8988T (cell line): ENCODE measurements at regions not wholly inside any gene's neighbourhood (a gene's known extent, or its start where the extent isn't known, plus 50 kb on each side); places are given as distances from the start of the nearest gene placed in this dataset.
"Not testable (repeated sequence)": the region's sequence is repeated elsewhere in the genome, so short reads cannot be mapped to it uniquely, and the experiment has no call there.

Source experiments
- DNase-seq: peaks from one replicate; pipeline ENCODE4 v3.0.0; 2011

GRCh38 chr14:88985654-88986053 lies 161.2 kb downstream of the TTC8 start:
- no peak for DNase-seq

- no peak for DNase-seq
Observed at GRCh38 chr14:88986146-88986841, 161.8 kb downstream of the TTC8 start.

- not testable (repeated sequence) for DNase-seq
Observed at GRCh38 chr14:88986908-88987307, 162.5 kb downstream of the TTC8 start.

- DNase-seq: no peak
Observed at GRCh38 chr14:88987516-88987915, 163.1 kb downstream of the TTC8 start.

GRCh38 chr14:88989911-88990310 lies 165.5 kb downstream of the TTC8 start:
- no peak for DNase-seq

- DNase-seq: no peak
Observed at GRCh38 chr14:88990856-88991255, 166.4 kb downstream of the TTC8 start.

- DNase-seq: no peak
Observed at GRCh38 chr14:88992011-88992410, 167.6 kb downstream of the TTC8 start.

- no peak for DNase-seq
Observed at GRCh38 chr14:88993946-88994345, 169.5 kb downstream of the TTC8 start.

- no peak for DNase-seq
Observed at GRCh38 chr14:88995437-88996198, 171.2 kb downstream of the TTC8 start.

GRCh38 chr14:88998027-88998426 lies 173.6 kb downstream of the TTC8 start:
- DNase-seq: no peak

- no peak for DNase-seq
Observed at GRCh38 chr14:88999137-88999536, 174.7 kb downstream of the TTC8 start.

- DNase-seq: peak; percentile 34
Observed at GRCh38 chr14:89000007-89000942, 175.8 kb downstream of the TTC8 start.

- DNase-seq: no peak
Observed at GRCh38 chr14:89004166-89004565, 179.7 kb downstream of the TTC8 start.

- no peak for DNase-seq
Observed at GRCh38 chr14:89007906-89008305, 183.5 kb downstream of the TTC8 start.

- DNase-seq: no peak
Observed at GRCh38 chr14:89011355-89012281, 187.2 kb downstream of the TTC8 start.

- DNase-seq: no peak
Observed at GRCh38 chr14:89012282-89013097, 188.0 kb downstream of the TTC8 start.

- peak; percentile 33 for DNase-seq
Observed at GRCh38 chr14:89013098-89013504, 188.7 kb downstream of the TTC8 start.

- DNase-seq: no peak
Observed at GRCh38 chr14:89013698-89014568, 189.5 kb downstream of the TTC8 start.

GRCh38 chr14:89014569-89014850 lies 190.1 kb downstream of the TTC8 start:
- no peak for DNase-seq

GRCh38 chr14:89015016-89015415 lies 190.6 kb downstream of the TTC8 start:
- DNase-seq: no peak

GRCh38 chr14:89017417-89017816 lies 193.0 kb downstream of the TTC8 start:
- no peak for DNase-seq
